ENCODE measurements at regions not wholly inside any gene's neighbourhood (a gene's known extent, or its start where the extent isn't known, plus 50 kb on each side); places are given as distances from the start of the nearest gene placed in this dataset.

DNA sequence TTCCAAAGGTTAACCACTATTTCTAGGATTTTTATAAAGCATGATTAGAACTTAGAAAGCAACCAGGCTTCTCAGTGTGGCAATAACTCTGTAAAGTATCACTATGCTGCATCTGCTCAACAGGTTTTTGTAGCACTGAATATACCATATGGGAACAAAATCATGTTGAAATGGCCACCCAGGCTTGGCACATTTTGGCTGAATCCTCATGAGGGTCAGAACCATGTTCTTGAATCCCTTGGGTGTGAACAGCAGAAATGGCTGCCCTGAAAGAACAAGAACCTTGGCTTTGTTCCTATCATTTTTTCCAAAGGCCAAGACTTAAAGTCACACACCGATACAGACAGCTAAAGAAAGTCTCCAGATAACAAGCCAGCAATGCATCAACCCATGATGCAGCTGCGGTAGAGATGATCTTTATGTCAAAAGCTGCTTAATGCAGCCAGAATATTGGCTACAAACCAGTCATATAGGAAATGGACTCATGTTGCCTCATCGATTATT lies 283.0 kb upstream of the NOX3 start:
- no peak for DNase-seq
- in situ Hi-C loops (cut with HindIII; ENCODE audit: low pct_ligation_motif_present, low pct_unique_long_range_greater_than_20kb, low sequenced_read_pairs): no loop called here

DNA sequence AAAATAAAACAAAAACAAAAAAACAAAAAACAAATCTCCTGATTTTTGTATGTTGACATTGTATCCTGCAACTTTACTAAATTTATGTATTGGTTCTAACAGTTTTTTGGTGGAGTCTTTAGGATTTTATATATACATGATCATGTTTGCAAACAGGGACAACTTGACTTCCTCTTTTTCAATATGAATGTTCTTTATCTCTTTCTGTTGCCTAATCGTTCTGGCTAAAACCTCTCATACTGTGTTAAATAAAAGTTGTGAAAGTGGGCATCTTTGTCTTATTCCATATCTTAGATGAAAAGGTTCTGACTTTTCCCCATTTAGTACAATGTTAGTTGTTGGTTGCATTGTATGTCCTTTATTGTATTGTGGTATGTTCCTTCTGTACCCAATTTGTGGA lies 261.7 kb upstream of the NOX3 start:
- in situ Hi-C loops (cut with HindIII; ENCODE audit: low pct_ligation_motif_present, low pct_unique_long_range_greater_than_20kb, low sequenced_read_pairs): no loop called here
- no peak for DNase-seq

- in situ Hi-C loops (cut with HindIII; ENCODE audit: low pct_ligation_motif_present, low pct_unique_long_range_greater_than_20kb, low sequenced_read_pairs): no loop called here
- no peak for DNase-seq
These were observed 255.1 kb upstream of the NOX3 start for GRCh38 chr6:155710704-155711103.

- no peak for DNase-seq
- in situ Hi-C loops (cut with HindIII; ENCODE audit: low pct_ligation_motif_present, low pct_unique_long_range_greater_than_20kb, low sequenced_read_pairs): no loop called here
These were observed 253.6 kb upstream of the NOX3 start for GRCh38 chr6:155709262-155709661.

- in situ Hi-C loops (cut with HindIII; ENCODE audit: low pct_ligation_motif_present, low pct_unique_long_range_greater_than_20kb, low sequenced_read_pairs): no loop called here
- no peak for DNase-seq
These were observed 252.5 kb upstream of the NOX3 start for GRCh38 chr6:155708100-155708499.

GRCh38 chr6:155706806-155707205 lies 251.2 kb upstream of the NOX3 start:
- no peak for DNase-seq
- in situ Hi-C loops (cut with HindIII; ENCODE audit: low pct_ligation_motif_present, low pct_unique_long_range_greater_than_20kb, low sequenced_read_pairs): no loop called here

- DNase-seq: no peak
- in situ Hi-C loops (cut with HindIII; ENCODE audit: low pct_ligation_motif_present, low pct_unique_long_range_greater_than_20kb, low sequenced_read_pairs): no loop called here
These were observed 250.7 kb upstream of the NOX3 start for GRCh38 chr6:155706341-155706740.

- in situ Hi-C loops (cut with HindIII; ENCODE audit: low pct_ligation_motif_present, low pct_unique_long_range_greater_than_20kb, low sequenced_read_pairs): no loop called here
- no peak for DNase-seq
These were observed 245.7 kb upstream of the NOX3 start for GRCh38 chr6:155701342-155701741.

GRCh38 chr6:155695495-155695894 lies 239.9 kb upstream of the NOX3 start:
- in situ Hi-C loops (cut with HindIII; ENCODE audit: low pct_ligation_motif_present, low pct_unique_long_range_greater_than_20kb, low sequenced_read_pairs): no loop called here
- no peak for DNase-seq

DNA sequence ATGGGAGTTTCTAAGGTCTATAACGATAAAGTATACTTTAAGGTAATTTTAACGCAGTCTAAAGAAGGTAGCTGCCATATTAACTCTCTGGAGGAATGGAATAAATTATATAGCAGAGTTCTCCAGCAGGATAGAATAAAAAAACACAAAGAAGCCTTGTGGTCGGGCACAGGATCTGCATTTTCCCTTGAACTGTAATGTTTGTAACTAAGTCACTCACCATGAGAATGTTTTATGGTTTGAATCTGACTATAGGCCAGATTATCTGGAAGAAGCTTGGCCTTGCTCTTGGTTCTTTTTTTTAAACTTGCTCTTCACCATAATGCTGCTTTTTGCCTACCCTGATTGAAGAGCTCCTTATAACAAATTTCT lies 238.8 kb upstream of the NOX3 start:
- in situ Hi-C loops (cut with HindIII; ENCODE audit: low pct_ligation_motif_present, low pct_unique_long_range_greater_than_20kb, low sequenced_read_pairs): no loop called here
- DNase-seq: no peak

GRCh38 chr6:155693573-155694418 lies 238.2 kb upstream of the NOX3 start:
- in situ Hi-C loops (cut with HindIII; ENCODE audit: low pct_ligation_motif_present, low pct_unique_long_range_greater_than_20kb, low sequenced_read_pairs): no loop called here
- DNase-seq: peak; percentile 25

DNA sequence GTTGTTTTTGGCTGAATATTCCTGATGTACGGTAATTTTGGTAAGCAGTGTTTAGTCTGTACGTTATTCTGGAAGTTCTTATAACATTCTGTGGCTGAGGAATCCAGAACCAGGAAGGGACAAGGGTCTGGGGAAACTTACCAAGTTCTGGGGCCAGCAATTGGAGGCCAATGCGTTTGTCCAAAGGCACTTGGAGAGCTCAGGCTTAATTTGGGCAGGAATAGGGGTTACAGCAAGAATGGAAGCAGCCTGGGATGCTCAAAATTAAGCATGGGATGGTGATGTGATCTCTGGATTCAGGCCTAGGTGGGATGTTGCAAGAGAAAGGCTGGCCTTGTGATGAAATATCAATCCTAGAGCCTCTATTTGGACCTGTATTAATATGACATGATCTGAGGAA lies 235.2 kb upstream of the NOX3 start:
- in situ Hi-C loops (cut with HindIII; ENCODE audit: low pct_ligation_motif_present, low pct_unique_long_range_greater_than_20kb, low sequenced_read_pairs): no loop called here
- no peak for DNase-seq

DNA sequence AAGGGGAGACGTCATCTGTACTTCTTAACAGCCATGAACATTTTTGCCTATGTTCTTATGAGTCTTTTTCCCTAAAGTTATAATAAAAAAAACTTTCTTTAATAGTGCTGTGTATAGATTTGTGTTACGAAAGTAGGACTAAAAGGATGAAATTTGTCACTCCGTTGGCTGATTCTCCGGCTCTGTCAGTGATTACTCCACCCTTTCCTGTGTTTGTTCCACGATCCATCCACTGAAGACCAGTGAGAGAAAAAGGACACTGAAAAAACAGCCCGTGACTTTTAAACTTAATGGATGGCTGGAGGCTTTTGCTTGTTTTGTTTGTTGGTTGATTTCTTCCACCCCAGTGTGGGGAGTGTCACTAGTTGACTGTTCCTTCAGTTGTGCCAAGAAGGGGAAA lies 232.0 kb upstream of the NOX3 start:
- DNase-seq: no peak
- in situ Hi-C loops (cut with HindIII; ENCODE audit: low pct_ligation_motif_present, low pct_unique_long_range_greater_than_20kb, low sequenced_read_pairs): no loop called here

DNA sequence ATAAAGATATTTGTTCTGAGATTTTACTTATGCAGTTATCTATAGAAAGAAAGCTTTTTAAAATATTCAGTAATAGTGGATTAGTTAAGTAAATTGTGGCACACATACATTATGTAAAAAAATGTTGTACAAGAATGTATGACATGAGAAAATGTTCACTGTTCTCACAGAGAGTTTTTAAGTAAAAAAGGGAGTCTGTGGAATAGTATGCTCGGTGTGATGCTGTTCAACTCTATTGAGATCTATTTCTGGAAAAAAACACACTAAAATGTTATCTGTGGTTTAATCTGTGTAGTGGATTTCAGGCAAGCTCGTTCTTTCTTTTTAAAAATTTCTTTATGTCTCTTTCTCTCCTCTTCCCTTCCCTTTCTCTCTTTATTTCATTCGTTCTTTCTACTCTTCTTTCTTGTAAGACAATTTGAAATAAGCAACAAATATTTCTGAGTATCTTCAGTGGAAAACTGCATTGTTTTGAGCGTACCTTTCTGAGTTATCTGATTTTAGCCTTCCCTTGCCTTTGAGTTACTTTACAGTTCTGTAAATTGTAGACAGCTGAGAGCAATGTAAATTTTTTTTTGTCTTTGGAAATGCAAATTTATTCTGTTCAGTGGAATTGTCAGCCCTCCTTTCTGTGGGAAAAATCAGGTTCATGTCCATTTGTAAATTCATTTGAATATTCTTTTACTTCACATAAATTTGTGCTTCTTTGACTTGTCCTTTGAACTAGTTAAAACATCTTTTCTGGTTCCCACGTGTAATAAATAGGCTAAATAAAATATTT lies 229.0 kb upstream of the NOX3 start:
- in situ Hi-C loops (cut with HindIII; ENCODE audit: low pct_ligation_motif_present, low pct_unique_long_range_greater_than_20kb, low sequenced_read_pairs): no loop called here
- DNase-seq: no peak

GRCh38 chr6:155678361-155678760 lies 222.7 kb upstream of the NOX3 start:
- in situ Hi-C loops (cut with HindIII; ENCODE audit: low pct_ligation_motif_present, low pct_unique_long_range_greater_than_20kb, low sequenced_read_pairs): no loop called here
- DNase-seq: peak; percentile 9

DNA sequence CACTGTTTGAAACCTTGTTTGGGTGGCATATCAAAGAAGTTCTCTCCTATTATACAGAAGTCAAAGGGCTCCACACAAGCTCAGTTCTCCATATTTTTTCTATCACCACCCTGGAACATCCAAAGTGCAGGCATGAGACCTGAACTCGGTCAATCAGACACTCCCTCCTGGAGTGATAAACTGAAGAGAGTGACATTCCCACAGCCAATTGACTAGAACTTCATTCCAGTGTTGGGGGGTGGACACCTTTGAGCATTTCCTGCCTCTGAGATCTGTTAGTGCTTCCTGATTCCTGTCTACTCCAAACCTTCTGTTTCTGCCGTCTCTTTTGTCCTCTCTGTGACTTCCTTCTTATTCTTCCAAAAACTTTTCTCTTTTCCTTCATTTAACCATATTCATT lies 220.7 kb upstream of the NOX3 start:
- DNase-seq: no peak

GRCh38 chr6:155670655-155671054 lies 215.0 kb upstream of the NOX3 start:
- in situ Hi-C loops (cut with HindIII; ENCODE audit: low pct_ligation_motif_present, low pct_unique_long_range_greater_than_20kb, low sequenced_read_pairs): no loop called here
- no peak for DNase-seq

More for the DNA sequence above, 220.7 kb upstream of the NOX3 start:
- in situ Hi-C loops (cut with HindIII; ENCODE audit: low pct_ligation_motif_present, low pct_unique_long_range_greater_than_20kb, low sequenced_read_pairs): no loop called here

- in situ Hi-C loops (cut with HindIII; ENCODE audit: low pct_ligation_motif_present, low pct_unique_long_range_greater_than_20kb, low sequenced_read_pairs): no loop called here
- no peak for DNase-seq
These were observed 204.8 kb upstream of the NOX3 start for GRCh38 chr6:155660251-155660977.

GRCh38 chr6:155656024-155656423 lies 200.4 kb upstream of the NOX3 start:
- DNase-seq: no peak
- in situ Hi-C loops (cut with HindIII; ENCODE audit: low pct_ligation_motif_present, low pct_unique_long_range_greater_than_20kb, low sequenced_read_pairs): no loop called here
